Stimulated activated CD4-positive, alpha-beta T cell treated with anti-CD3 and anti-CD28 coated beads, Interleukin-1b, Interleukin-23, amount 100 ng/mL, for 24 hours (primary cell): ENCODE measurements at regions not wholly inside any gene's neighbourhood (a gene's known extent, or its start where the extent isn't known, plus 50 kb on each side); places are given as distances from the start of the nearest gene placed in this dataset.
"Not testable (repeated sequence)": the region's sequence is repeated elsewhere in the genome, so short reads cannot be mapped to it uniquely, and the experiment has no call there.

Experiments used
- DNase-seq, 4 experiments: peaks; one replicate each; pipeline ENCODE4 v3.0.0-alpha.2; 2020; ENCODE audit warnings: low read depth in 4 of 4, low spot score in 1 of 4

DNA sequence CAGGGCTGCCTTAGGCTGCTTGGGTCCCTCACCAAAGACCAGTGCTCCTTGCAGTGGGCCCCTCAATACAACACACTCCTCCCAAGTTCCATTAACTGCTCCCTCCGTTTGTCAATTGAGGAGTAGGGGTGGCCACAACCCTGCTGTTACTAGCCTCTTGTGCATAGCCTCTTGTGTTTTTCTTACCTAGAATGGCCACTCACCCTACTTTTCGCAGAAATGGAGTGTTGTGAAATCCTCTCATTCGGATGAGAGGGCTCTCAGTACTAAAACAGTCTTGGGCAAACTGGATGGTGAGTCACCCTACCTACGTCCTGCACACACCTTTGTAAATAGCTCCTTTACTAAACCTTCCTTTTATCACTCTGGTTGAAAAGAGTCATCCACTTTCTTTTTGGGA, 253.9 kb downstream of the OSR1 start:
- DNase-seq, result no peak

DNA sequence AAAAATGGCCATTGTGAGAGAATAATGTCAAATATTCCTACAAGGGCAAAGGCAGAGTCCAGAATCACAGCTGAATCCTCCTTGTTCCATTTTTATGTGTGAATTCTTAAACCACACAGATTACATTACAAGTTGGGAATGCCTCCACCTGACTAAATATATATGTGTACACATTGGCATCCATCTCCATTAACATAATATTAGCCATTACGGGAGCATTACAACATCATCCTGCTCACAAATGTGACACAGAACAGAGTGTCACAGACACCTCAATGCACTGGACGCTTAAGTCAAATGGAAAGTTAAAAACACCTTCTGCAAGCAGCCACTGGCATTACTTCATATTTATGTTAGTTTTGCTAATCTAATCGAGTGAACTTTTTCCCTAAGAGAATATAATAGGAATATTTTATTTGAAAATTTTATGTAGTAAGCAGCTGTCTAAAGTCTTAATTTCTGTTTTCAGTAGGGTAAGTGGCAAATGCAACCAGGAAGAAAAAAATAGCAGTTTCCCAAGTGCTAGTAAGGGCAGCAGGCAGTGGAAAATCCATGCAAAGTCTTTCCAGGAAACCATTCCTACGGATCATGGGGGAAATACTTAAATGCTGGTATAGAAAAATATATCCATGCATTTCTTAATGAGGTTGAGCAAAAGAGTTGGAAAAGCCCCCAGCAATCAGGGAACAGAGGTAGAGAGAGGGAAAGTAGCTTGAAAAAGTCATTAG, 255.6 kb downstream of the OSR1 start:
- no peak for DNase-seq

DNA sequence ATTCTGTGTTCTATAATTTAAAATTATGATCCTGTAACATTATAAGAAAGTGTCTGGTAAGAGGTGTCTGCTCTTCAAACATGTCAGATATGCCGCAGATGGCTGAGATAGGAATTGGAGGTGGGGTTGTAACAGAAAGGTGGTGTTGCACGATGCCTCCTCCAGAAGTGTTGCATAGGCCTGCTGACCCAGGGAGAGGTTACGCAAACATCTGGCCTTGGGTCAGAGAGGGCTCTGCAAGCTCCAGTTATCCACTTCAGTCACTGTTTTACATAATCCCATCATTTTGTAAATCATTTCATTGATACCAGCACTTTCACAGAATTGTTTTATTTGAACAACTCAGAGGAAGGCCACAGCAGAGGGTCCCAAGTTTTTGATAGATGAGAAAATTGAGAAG, 256.5 kb downstream of the OSR1 start:
- DNase-seq, result no peak

DNA sequence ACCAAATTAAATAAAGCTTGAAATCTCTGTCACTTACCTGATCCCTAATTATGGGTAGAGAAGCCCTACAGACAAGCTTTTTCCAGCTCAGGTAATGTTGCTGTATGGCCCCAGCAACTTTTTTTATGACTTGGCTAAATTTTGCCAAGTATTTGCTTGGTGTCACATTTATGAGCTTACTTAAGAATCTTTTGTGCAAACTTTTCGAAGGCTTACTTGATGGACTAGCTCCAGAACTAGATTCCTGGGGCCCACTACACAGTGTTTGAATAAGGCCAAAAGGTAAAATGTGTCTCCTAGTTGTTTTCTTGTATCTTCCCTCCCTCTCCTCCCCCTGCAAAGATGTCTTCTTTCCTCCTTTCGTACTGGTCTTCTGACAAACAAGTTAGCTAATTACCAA, 257.9 kb downstream of the OSR1 start:
- no peak for DNase-seq

DNA sequence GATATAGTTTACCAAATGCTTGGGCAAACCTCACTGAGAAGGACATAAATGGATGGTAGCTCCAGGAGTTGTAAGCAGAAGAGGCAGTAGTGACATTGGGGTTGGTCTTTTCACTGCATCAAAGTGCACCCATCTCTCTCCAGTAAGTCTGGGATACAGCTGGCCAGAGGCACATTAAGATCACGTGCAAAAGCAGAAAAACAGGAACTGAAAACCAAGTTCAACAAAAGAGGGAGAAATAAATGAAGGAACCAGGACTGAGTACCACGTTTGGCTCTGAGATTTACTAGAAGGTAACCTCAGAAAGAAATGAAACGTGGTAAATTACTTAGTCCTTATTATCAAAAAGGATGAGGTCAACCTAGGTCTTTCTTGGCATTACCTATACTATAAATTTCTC, 259.2 kb downstream of the OSR1 start:
- DNase-seq, result no peak

DNA sequence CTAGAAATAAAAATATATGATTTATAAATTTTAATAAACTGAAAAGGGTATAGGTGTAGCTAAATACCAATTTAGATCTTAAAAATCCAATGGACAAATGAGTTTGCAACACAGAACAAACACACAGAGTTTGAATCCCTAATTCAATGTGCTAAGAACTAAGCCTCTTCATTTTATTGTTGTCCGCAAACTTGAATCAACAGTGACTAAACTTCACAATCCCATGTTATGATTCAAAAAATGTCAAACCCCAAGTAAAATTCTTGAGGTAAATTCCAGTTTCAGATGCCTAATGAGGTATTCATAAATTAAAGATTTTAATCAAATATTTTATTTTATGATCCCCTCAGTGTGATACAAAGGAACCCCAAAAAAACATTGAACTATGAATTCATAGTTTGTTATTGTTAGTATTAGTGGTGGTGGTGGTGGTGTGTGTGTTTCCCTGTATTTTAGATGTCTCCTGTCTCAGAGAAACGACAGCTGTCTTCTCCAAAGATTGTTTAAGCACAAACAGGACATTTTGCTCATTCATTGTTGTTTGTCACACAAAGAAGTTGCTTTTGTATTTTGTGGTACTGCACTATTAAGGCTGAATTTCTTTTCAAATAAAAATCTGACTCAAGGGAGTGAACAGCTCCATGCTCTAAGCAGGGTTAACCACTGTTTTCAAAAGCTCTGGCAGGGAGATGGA, 259.8 kb downstream of the OSR1 start:
- no peak for DNase-seq

DNA sequence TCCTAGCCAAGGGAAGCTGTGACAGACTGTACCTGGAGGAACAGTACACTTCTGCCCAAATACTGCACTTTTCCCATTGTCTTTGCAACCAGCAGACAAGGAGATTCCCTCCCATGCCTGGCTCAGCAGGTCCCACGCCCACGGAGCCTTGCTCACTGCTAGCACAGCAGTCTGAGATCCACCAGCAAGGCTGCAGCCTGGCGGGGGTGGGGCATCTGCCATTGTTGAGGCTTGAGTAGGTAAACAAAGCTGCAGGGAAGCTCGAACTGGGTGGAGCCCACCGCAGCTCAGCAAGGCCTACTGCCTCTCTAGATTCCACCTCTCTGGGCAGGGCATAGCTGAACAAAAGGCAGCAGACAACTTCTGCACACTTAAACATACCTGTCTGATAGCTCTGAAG, 268.9 kb downstream of the OSR1 start:
- not testable (repeated sequence) for DNase-seq

DNA sequence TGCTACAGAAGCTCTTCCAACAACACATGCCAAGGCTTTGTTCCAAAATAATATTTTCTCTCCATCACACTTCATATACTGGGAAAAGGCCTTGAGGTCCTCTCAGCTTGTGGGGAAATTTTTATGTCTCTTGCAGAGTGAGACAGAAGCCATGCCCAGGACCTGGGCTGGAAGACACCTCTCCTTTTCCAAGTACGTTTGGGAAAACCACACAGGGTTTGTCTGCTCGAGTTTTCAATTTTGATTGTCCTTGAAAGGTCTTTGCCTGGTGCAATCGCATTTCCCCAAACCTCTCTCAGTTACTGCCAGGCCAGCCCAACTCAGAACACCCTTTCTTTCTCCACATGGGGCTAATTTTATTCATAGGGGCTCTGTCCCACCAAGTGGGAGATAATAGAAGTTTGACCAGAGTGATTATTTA, 272.2 kb downstream of the OSR1 start:
- no peak for DNase-seq

DNA sequence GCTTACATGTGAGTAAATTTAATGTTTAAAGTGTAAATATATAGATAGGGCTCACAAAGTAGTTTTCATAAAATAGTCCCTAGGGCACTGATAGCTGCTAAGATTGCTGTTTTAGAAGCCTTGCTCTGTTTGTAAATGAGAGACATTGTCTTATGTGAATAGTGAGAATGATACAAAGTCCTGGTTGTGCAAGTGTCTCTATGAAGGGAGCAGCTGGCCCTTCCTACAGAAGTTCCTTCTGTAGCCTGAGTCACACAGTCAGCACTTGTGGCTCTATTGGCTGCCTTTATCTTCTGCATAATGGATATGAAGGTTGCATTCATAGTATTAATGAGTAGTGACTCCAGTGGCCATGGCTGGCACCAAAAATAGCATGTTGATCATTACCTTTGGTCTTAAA, 279.7 kb downstream of the OSR1 start:
- DNase-seq, result no peak

DNA sequence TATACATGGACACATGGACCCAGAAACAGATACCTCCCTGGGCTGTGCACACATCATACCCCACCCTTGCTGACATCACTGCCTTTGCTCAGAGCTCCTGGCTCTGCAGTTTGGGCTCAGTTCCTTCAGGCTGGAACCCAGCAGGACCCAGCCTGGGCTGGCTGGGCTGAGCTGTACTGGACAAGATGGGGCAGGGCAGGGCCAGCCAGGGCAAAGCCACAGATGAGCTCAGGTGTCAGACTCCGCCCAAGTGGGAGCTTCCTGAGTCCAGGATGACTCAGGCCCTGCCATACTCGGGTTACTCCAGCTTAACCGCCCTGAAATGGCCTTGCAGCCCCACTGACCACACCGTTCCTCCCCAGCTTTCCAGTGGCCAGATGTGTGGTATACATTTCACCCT, 284.9 kb downstream of the OSR1 start:
- DNase-seq, result no peak

DNA sequence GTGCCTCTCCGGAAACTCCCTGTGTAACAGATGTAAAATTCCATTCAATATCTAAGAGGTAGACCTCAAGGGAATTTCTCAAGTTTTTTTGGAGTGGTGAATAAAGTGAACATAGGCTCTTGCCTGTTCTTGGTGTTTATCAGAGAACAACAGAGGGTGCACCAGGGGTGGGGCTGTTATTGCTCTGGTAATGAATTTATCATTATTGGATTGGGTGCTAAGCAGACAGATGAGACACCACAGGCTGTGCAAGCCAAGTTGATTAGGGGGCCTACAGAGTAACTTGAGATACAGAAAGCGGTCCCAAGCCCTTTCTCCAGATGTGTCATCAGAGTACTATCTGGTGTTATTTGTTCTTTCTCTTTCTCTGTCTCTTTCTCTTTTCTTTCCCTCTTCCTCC, 286.3 kb downstream of the OSR1 start:
- DNase-seq, result no peak

DNA sequence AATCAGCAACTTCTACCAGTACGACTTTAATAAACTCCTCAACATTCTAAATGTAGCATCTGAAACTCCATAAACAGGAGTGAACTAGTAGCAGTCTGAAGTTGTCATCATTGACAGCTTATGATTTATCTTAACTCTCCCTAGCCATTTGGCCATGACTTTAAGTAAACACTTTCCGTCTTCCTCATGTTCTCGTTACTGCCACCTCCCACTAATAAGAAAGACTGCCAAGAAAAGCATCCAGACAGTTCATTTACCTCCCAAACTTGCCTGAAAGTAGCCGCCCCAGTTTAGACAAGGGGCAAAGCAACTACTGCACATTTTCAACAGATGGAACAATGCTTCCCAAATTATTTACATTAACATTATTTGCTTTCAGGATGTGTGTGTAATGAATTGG, 287.5 kb downstream of the OSR1 start:
- no peak for DNase-seq

DNA sequence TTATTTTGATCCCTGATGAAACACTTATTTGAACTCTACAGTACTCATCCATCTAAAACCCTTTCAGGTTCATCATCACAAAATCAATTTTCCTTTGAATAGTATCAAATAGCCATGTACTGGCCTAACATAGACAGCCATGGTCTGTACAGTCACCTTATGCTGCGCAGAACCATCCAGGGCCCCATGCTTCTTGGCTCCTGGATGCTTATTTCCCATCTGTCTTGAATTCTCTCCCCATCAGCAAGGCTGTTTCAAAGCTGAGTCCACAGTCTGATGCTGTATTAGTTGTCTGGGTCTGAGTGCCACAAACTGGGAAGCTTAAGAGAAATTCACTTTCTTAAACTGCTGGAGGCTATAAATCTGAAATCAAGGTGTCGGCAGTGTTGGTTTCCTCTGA, 290.2 kb downstream of the OSR1 start:
- no peak for DNase-seq

DNA sequence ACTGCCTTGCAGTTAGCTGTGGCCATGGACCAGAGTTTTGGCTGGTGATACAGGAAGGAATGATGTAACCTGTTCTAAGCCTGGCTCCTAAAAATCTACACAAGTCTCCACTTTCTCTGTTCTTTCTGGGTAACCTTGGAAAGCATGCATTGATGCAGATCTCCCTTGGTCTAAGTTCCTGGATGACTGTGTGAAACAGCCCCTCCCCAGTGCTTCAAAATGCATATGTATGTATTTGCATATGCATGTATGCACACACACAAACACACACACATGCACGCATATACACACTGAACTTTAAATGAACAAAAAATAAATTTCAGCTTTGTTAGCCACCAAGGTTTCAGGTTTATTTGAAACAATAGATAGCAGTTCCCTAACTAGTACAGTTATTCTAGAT, 296.1 kb downstream of the OSR1 start:
- no peak for DNase-seq

DNA sequence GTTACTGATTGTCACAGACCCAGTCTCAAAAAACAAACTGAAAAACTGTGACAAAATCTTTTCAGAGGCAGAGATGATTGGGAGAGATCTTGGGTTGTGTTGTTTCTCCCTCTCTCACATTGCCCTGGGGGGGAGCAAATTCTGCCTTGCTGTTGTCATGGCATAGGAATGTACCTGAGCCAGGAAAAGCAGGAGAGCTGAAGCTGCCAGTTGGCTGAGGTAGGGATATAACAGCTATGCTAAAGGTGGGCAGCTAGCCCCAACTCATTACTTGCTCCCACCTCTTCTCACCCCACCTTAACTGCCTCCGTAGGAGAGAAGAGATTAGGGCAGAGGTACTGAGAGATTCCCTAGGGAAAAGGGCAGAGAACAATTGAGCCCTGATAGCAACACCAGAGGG, 299.3 kb downstream of the OSR1 start:
- DNase-seq, result no peak

DNA sequence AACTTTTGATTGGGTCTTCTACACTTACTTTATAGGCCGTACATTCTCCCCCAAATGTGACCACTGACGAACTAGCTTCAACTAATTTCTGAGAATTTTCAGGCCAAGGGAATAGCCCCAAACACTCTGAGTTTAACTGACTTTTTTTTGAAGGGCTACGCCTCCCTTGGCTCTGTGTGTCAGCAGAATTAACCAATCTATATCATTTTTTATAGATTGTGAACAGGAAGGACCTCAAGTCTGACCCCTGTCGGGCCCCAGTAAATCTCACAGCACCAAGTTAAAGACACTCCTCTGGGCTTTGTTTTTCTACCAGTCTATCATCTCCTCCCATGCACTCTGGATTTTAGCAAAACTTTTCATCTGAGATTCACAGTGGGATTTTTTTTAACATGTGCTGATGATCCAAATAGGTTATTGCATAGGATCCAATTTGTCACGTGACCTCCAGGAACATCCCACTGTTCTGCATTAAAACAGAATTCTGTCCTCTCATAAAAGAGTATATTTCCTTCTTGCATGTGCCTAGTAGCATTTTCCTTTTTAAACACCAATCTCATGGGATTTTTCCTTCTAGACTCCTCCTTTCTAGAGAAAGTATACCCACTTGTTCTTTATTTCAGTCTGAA, 307.1 kb downstream of the OSR1 start:
- DNase-seq, result no peak

DNA sequence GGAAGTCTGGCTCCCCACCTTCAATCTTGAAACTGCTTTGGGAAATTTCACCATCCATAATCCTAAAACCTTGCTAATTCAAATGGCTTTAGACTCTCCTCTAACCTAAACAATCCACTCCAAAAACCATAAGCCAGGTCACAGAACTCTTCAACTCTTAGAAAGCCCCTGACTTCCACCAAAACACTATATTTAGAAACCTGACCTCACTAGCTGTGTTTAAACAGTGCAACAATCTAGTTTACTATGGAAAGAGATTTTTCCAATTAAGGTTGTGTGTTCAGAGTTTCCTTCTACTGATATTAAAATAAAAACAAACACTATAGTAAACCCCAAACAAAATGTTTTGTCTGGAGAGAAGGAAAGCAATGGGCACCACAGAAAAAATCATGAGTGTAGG, 308.1 kb downstream of the OSR1 start:
- no peak for DNase-seq

DNA sequence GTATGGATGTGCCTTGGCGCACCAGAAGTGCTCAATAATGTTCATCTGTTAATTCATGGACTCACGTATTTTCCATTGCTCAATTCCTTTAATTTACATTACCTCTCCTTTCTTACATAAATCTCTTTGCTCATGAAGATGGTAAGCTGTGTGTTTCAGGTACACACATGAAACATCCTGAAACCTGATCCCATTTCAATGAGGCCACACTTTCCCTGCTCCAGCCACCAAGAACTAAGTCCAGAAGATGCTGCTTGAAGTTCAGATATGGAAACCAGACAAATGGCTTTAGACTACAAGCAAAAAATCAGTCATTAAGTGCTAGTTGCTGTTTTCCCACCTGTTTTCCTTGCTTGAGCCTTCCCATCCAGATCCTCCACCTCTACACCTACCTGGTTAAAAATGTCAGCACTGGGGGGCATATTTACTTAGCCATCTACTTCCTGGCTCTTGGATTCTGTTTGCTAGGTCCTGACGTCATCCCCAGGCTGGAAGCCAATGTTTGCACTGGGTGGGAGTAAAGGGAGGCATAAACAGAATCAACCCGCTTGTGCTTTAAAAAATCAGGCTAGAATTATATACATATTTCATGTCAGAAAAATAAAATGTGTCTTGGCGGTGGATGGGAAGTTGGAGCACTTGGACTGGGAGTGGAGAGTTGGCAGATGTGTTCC, 309.7 kb downstream of the OSR1 start:
- DNase-seq, result no peak

DNA sequence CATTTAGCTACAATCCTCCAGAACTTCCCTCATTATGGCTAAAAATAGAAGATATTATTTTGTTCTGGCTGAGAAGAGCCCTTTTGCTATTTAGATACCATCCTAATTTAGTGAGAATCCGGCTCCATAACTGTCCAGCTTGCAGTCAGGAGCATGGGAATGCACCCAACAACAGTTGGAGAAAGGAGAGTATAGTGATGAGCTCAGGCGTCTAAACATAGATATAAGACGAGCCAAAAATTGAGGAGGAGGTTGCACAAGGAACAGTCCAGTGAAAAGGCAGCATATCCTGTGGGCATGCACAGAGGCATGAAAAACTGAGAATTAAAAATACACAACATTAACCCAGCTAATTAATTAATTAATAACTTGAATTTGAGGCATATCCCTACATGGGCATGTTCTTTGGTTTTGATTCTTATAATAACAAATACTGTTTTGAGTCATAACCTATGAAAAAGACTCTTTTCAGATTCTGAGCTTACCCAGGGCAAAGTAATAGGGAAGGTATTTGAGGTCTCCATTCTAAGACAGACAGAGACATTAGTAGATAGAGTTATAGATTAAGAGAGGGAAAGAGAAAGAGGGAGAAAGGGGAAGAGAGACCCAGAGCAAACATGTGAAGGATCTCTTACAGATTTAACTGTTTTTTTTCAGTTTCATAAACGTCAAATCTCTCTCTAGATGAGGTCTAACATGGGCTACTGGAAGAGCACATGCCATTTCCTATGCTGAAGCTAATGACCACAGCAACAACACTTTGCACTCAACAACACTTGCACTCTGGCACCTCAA, 311.2 kb downstream of the OSR1 start:
- DNase-seq, result no peak

DNA sequence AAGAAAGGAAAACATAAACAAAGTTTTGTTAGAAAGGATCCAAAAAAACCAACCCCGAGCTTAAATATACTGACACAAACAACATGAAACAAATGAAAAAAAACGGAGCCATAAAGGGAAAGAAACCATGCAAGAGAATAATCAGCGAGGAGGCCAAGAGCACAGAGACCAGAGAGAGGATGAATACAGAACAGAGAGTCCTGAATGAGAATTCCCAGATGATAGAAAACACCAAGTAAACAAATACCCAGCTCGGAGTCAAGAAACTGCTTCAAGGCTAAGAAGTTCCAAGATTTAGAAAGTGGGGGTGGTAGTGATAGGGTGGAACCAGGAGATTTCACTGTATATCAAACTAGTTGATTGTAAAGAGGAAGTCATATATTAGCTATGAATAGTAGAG, 313.3 kb downstream of the OSR1 start:
- DNase-seq, result no peak

DNA sequence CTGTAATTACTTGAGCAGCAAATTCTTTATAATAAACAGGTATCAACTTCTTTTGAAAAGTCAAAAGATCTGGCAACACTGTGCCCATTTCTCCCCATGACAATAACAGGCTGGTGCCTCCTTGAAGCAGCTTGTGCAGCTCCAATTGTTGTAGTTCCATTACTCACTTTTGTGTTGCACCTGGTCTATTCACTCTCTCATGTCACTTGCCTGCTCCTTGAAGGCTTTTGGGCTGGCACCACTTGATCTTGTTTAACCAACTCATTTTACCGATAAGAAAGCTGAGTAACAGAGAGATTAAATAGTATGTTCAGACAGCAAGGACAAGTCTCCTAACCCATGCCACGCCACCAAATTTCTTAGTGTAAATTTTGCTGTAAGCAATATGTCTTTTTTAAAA, 314.5 kb downstream of the OSR1 start:
- DNase-seq, result no peak
